Activated CD4-positive, CD25-positive, alpha-beta regulatory T cell (primary cell): ENCODE measurements at regions not wholly inside any gene's neighbourhood (a gene's known extent, or its start where the extent isn't known, plus 50 kb on each side); places are given as distances from the start of the nearest gene placed in this dataset.
"Not testable (repeated sequence)": the region's sequence is repeated elsewhere in the genome, so short reads cannot be mapped to it uniquely, and the experiment has no call there.

Experiments used
- DNase-seq, 4 experiments: peaks; one replicate each; lab custom pipeline; 2025; lab: John Stamatoyannopoulos, UW

- no peak for DNase-seq
Observed at GRCh38 chr1:8228253-8228652, 89.7 kb upstream of the SLC45A1 start.

GRCh38 chr1:8227674-8228073 lies 90.2 kb upstream of the SLC45A1 start:
- DNase-seq, result not testable (repeated sequence)

GRCh38 chr1:8226747-8227146 lies 91.2 kb upstream of the SLC45A1 start:
- DNase-seq, result no peak

- not testable (repeated sequence) for DNase-seq
Observed at GRCh38 chr1:8226024-8226423, 91.9 kb upstream of the SLC45A1 start.

- DNase-seq, result no peak
Observed at GRCh38 chr1:8223526-8223925, 94.4 kb upstream of the SLC45A1 start.

- DNase-seq, result no peak
Observed at GRCh38 chr1:8222789-8223188, 95.1 kb upstream of the SLC45A1 start.

- no peak for DNase-seq
Observed at GRCh38 chr1:8219530-8219929, 98.4 kb upstream of the SLC45A1 start.

GRCh38 chr1:8218351-8219092 lies 99.4 kb upstream of the SLC45A1 start:
- DNase-seq, result no peak

- no peak for DNase-seq
Observed at GRCh38 chr1:8217809-8218208, 100.1 kb upstream of the SLC45A1 start.

- DNase-seq, result peak in 1 of 4 experiments; percentile 4
Observed at GRCh38 chr1:8217011-8217711, 100.8 kb upstream of the SLC45A1 start.

- no peak for DNase-seq
Observed at GRCh38 chr1:8216005-8216404, 101.9 kb upstream of the SLC45A1 start.

GRCh38 chr1:8214501-8215173 lies 103.3 kb upstream of the SLC45A1 start:
- DNase-seq, result no peak

GRCh38 chr1:8213676-8214075 lies 104.2 kb upstream of the SLC45A1 start:
- no peak for DNase-seq

GRCh38 chr1:8213136-8213535 lies 104.8 kb upstream of the SLC45A1 start:
- no peak for DNase-seq

GRCh38 chr1:8212580-8213031 lies 105.3 kb upstream of the SLC45A1 start:
- DNase-seq, result no peak

GRCh38 chr1:8211883-8212579 lies 105.9 kb upstream of the SLC45A1 start:
- DNase-seq, result no peak

GRCh38 chr1:8211251-8211882 lies 106.5 kb upstream of the SLC45A1 start:
- DNase-seq, result no peak

GRCh38 chr1:8207202-8207601 lies 110.7 kb upstream of the SLC45A1 start:
- DNase-seq, result no peak

GRCh38 chr1:8206391-8206790 lies 111.5 kb upstream of the SLC45A1 start:
- no peak for DNase-seq

- DNase-seq, result no peak
Observed at GRCh38 chr1:8205771-8206170, 112.1 kb upstream of the SLC45A1 start.

- no peak for DNase-seq
Observed at GRCh38 chr1:8204826-8205225, 113.1 kb upstream of the SLC45A1 start.

GRCh38 chr1:8203551-8203950 lies 114.4 kb upstream of the SLC45A1 start:
- no peak for DNase-seq
